Lung (tissue), 11 donors: ENCODE measurements at regions not wholly inside any gene's neighbourhood (a gene's known extent, or its start where the extent isn't known, plus 50 kb on each side); places are given as distances from the start of the nearest gene placed in this dataset.

Experiments
- ATAC-seq: fragments of 200-7000 bp; cut with Tn5 transposase; one replicate; pipeline ENCODE4 v1.9.1; 2020; ENCODE audit warnings: moderate number of reproducible peaks; ENCODE audit not compliant: insufficient read depth, low FRiP score
- DNase-seq, 3 donors: peaks; one replicate each; pipeline ENCODE4 v3.0.0-alpha.2; 2013 to 2017
- H3K27ac ChIP-seq, 2 donors: one replicate each; pipeline ENCODE4 v1.5.1; 2013; ENCODE audit warnings: mild to moderate bottlenecking in 2 of 2, moderate library complexity in 2 of 2, control low read depth in 1 of 2, inconsistent platforms in 1 of 2, low read depth in 1 of 2, low read length in 1 of 2
- H3K27me3 ChIP-seq, 3 donors: one replicate each; pipeline ENCODE4 v1.5.1; 2013; ENCODE audit warnings: low read length in 2 of 3; ENCODE audit not compliant: control insufficient read depth in 3 of 3, insufficient read depth in 3 of 3
- H3K36me3 ChIP-seq, 4 donors: one replicate each; pipeline ENCODE4 v1.5.1; 2013; ENCODE audit warnings: low read length in 4 of 4, mild to moderate bottlenecking in 1 of 4, moderate library complexity in 1 of 4; ENCODE audit not compliant: control insufficient read depth in 4 of 4, insufficient read depth in 4 of 4
- H3K4me1 ChIP-seq, 5 donors: one replicate each; pipeline ENCODE4 v1.5.1; 2013; ENCODE audit warnings: low read length in 5 of 5, mild to moderate bottlenecking in 2 of 5, moderate library complexity in 1 of 5; ENCODE audit not compliant: control insufficient read depth in 5 of 5, insufficient read depth in 5 of 5
- H3K4me3 ChIP-seq: one replicate; pipeline ENCODE4 v1.5.1; 2013; ENCODE audit warnings: mild to moderate bottlenecking, control low read depth, moderate library complexity
- H3K9ac ChIP-seq, 2 donors: one replicate each; pipeline ENCODE4 v1.5.1; 2013; ENCODE audit warnings: low read length in 2 of 2, control low read depth in 1 of 2; ENCODE audit not compliant: insufficient read depth in 1 of 2
- H3K9me3 ChIP-seq, 4 donors: one replicate each; pipeline ENCODE4 v1.5.1; 2013; ENCODE audit warnings: low read length in 3 of 4, mild to moderate bottlenecking in 1 of 4, moderate library complexity in 1 of 4; ENCODE audit not compliant: control insufficient read depth in 4 of 4, insufficient read depth in 3 of 4
- CTCF ChIP-seq: IDR thresholded peaks from 2 replicates; pipeline ENCODE4 v1.5.1; 2012; ENCODE audit warnings: mild to moderate bottlenecking; ENCODE audit errors: control extremely low read depth, extremely low read depth
- WGBS, 2 donors: extraction: QIAGEN DNeasy Blood & Tissue Kit; methylation state at CpG; one replicate each; pipeline ENCODE4 v1.1.7; 2013; 5-methylcytosine and 5-hydroxymethylcytosine counted together
- donor health status: control.
- donor health status: control.
- donor health status: Bipolar disorder and iron deficiency.
- donor health status: healthy.
- donor health status: DM: yes; HTN: yes; CAD: no.

- 82 to 88% methylated on average over 40 of the region's 40 CpGs for WGBS, 2 donors
- no peak overlapping the region for H3K27ac ChIP-seq
- DNase-seq (no peak), ATAC-seq (no peak)
- no peak overlapping the region for H3K9ac ChIP-seq
- no peaks in the 10 kb centered on the region for H3K36me3 ChIP-seq
- no peak overlapping the region for H3K4me3 ChIP-seq
- H3K9me3 ChIP-seq = peaks cover 0 to 53% (median 5%) of the 10 kb centered on the region in 4 donors
- H3K4me1 ChIP-seq = no peaks in the 10 kb centered on the region
- no peak for TF ChIP-seq CTCF
- no peaks in the 10 kb centered on the region for H3K27me3 ChIP-seq
Measured at GRCh38 chr20:29298759-29299613, 1958.5 kb upstream of the DEFB115 start.

- H3K27ac ChIP-seq = no peak overlapping the region
- ATAC-seq (no peak), DNase-seq (no peak)
- peaks cover 0 to 53% (median 7%) of the 10 kb centered on the region in 4 donors for H3K9me3 ChIP-seq
- no peaks in the 10 kb centered on the region for H3K4me1 ChIP-seq
- H3K4me3 ChIP-seq = no peak overlapping the region
- H3K36me3 ChIP-seq = no peaks in the 10 kb centered on the region
- no peaks in the 10 kb centered on the region for H3K27me3 ChIP-seq
- no peak for TF ChIP-seq CTCF
- 83 to 87% methylated on average over 48 to 49 of the region's 49 CpGs for WGBS, 2 donors
- H3K9ac ChIP-seq = no peak overlapping the region
Measured at GRCh38 chr20:29299811-29300578, 1957.5 kb upstream of the DEFB115 start.

- ATAC-seq (no peak), DNase-seq (no peak)
- no peaks in the 10 kb centered on the region for H3K27me3 ChIP-seq
- no peaks in the 10 kb centered on the region for H3K36me3 ChIP-seq
- 80 to 86% methylated on average over 71 to 88 of the region's 88 CpGs for WGBS, 2 donors
- H3K27ac ChIP-seq = no peak overlapping the region
- no peaks in the 10 kb centered on the region for H3K4me1 ChIP-seq
- no peak overlapping the region for H3K4me3 ChIP-seq
- no peak for TF ChIP-seq CTCF
- peaks cover 0 to 53% (median 11%) of the 10 kb centered on the region in 4 donors for H3K9me3 ChIP-seq
- H3K9ac ChIP-seq = no peak overlapping the region
Measured at GRCh38 chr20:29300579-29301551, 1956.6 kb upstream of the DEFB115 start.
